CD4-positive, alpha-beta memory T cell (primary cell): ENCODE measurements at regions not wholly inside any gene's neighbourhood (a gene's known extent, or its start where the extent isn't known, plus 50 kb on each side); places are given as distances from the start of the nearest gene placed in this dataset.

ENCODE experiments used
- CTCF ChIA-PET: fragments of 350-600 bp; sonication (Branson Sonifier 250); formaldehyde crosslinking; loops from one replicate; lab custom pipeline; 2021; ENCODE audit warnings: inconsistent platforms; ENCODE audit not compliant: partially characterized antibody; lab: Charles Lee
- POLR2A ChIA-PET: fragments of 350-600 bp; sonication (Branson Sonifier 250); formaldehyde crosslinking; loops from one replicate; lab custom pipeline; 2021; ENCODE audit not compliant: partially characterized antibody; lab: Charles Lee
- DNase-seq, 5 donors: peaks; one replicate each; pipeline versions ENCODE4 v3.0.0 to v3.0.0-alpha.2; 2020 to 2022; ENCODE audit warnings: mixed read lengths in 1 of 5
- H3K27ac ChIP-seq: one replicate; pipeline ENCODE4 v1.7.0; 2013; ENCODE audit warnings: low read depth, low read length
- H3K27me3 ChIP-seq: 2 replicates; pipeline ENCODE4 v1.7.0; 2013; ENCODE audit warnings: mild to moderate bottlenecking, low read length, moderate library complexity; ENCODE audit not compliant: insufficient read depth
- H3K36me3 ChIP-seq: 2 replicates; pipeline ENCODE4 v1.7.0; 2013; ENCODE audit warnings: mild to moderate bottlenecking, low read length, moderate library complexity; ENCODE audit not compliant: insufficient read depth
- H3K4me1 ChIP-seq: 2 replicates; pipeline ENCODE4 v1.7.0; 2013; ENCODE audit warnings: mild to moderate bottlenecking, low read length, moderate library complexity; ENCODE audit not compliant: insufficient read depth
- H3K4me3 ChIP-seq, 2 donors: one replicate each; pipeline ENCODE4 v1.7.0; 2013; ENCODE audit warnings: low read length in 2 of 2, mild to moderate bottlenecking in 1 of 2
- H3K9me3 ChIP-seq, 2 donors: one replicate each; pipeline ENCODE4 v1.7.0; 2013; ENCODE audit warnings: low read length in 2 of 2, control low read depth in 1 of 2; ENCODE audit not compliant: control insufficient read depth in 1 of 2
- H3K27ac Mint-ChIP-seq, 7 donors: one replicate each; pipeline ENCODE4 v1.8.0; 2020 to 2021; ENCODE audit warnings: mixed read lengths in 7 of 7, mild to moderate bottlenecking in 6 of 7, inconsistent platforms in 3 of 7, moderate library complexity in 3 of 7
- H3K27me3 Mint-ChIP-seq, 2 donors: one replicate each; pipeline ENCODE4 v1.8.0; 2020 to 2021; ENCODE audit warnings: mixed read lengths in 2 of 2
- H3K36me3 Mint-ChIP-seq, 2 donors: one replicate each; pipeline ENCODE4 v1.8.0; 2020 to 2021; ENCODE audit warnings: mixed read lengths in 2 of 2, inconsistent platforms in 1 of 2, mild to moderate bottlenecking in 1 of 2
- H3K4me1 Mint-ChIP-seq, 4 donors: one replicate each; pipeline ENCODE4 v1.8.0; 2020 to 2021; ENCODE audit warnings: mixed read lengths in 4 of 4, mild to moderate bottlenecking in 1 of 4
- H3K4me3 Mint-ChIP-seq, 8 donors: one replicate each; pipeline ENCODE4 v1.8.0; 2020 to 2021; ENCODE audit warnings: mixed read lengths in 8 of 8, mild to moderate bottlenecking in 7 of 8, moderate library complexity in 6 of 8, inconsistent platforms in 3 of 8
- H3K9me3 Mint-ChIP-seq, 8 donors: one replicate each; pipeline ENCODE4 v1.8.0; 2020 to 2021; ENCODE audit warnings: mixed read lengths in 8 of 8, mild to moderate bottlenecking in 5 of 8, inconsistent platforms in 3 of 8, moderate library complexity in 1 of 8
- intact Hi-C: fragments of 100-400 bp; cut with micrococcal nuclease; formaldehyde crosslinking; loops from one replicate; pipeline ENCODE4 v1.15.1; 2023

- no peaks in the 10 kb centered on the region for H3K36me3 ChIP-seq
- no peaks in the 10 kb centered on the region for H3K4me1 ChIP-seq
- Mint-ChIP-seq H3K4me3 (no peak overlapping the region), H3K36me3 (no peaks in the 10 kb centered on the region), H3K27me3 (no peaks in the 10 kb centered on the region), H3K9me3 (peaks cover 0 to 18% (median 7%) of the 10 kb centered on the region in 8 donors), H3K27ac (no peak overlapping the region), H3K4me1 (no peaks in the 10 kb centered on the region)
- intact Hi-C loops: no loop called here
- H3K27ac ChIP-seq: no peak overlapping the region
- H3K27me3 ChIP-seq: no peaks in the 10 kb centered on the region
- ChIA-PET POLR2A (no interaction called here), CTCF (no interaction called here)
- H3K4me3 ChIP-seq: no peak overlapping the region
- DNase-seq: no peak
- no peaks in the 10 kb centered on the region for H3K9me3 ChIP-seq
Measured at GRCh38 chrX:9171841-9172463, 138.0 kb upstream of the FAM9B start.

GRCh38 chrX:9172464-9172850 lies 138.5 kb upstream of the FAM9B start:
- Histone ChIP-seq H3K27me3 (no peaks in the 10 kb centered on the region), H3K4me1 (no peaks in the 10 kb centered on the region), H3K36me3 (no peaks in the 10 kb centered on the region), H3K9me3 (no peaks in the 10 kb centered on the region), H3K4me3 (no peak overlapping the region), H3K27ac (no peak overlapping the region)
- POLR2A ChIA-PET: no interaction called here
- H3K4me1 Mint-ChIP-seq: no peaks in the 10 kb centered on the region
- no peaks in the 10 kb centered on the region for H3K27me3 Mint-ChIP-seq
- no peaks in the 10 kb centered on the region for H3K36me3 Mint-ChIP-seq
- intact Hi-C loops: no loop called here
- H3K9me3 Mint-ChIP-seq: peaks cover 0 to 13% (median 6%) of the 10 kb centered on the region in 8 donors
- no peak for DNase-seq
- no peak overlapping the region for H3K4me3 Mint-ChIP-seq
- H3K27ac Mint-ChIP-seq: no peak overlapping the region
- CTCF ChIA-PET: no interaction called here

- DNase-seq: no peak
- intact Hi-C loops: no loop called here
- no peaks in the 10 kb centered on the region for H3K36me3 ChIP-seq
- H3K4me3 Mint-ChIP-seq: no peak overlapping the region
- no peaks in the 10 kb centered on the region for H3K4me1 Mint-ChIP-seq
- H3K36me3 Mint-ChIP-seq: no peaks in the 10 kb centered on the region
- H3K27me3 Mint-ChIP-seq: peaks cover 0 to 2% of the 10 kb centered on the region in 2 donors
- H3K4me1 ChIP-seq: no peaks in the 10 kb centered on the region
- peaks cover 0 to 9% (median 3%) of the 10 kb centered on the region in 8 donors for H3K9me3 Mint-ChIP-seq
- H3K9me3 ChIP-seq: no peaks in the 10 kb centered on the region
- POLR2A ChIA-PET: no interaction called here
- CTCF ChIA-PET: interaction anchor here (1.0 kb wide), 1 partner anchor 209 kb away, joined by 3 read pairs; no protein-coding TSS in a partner anchor
- H3K27me3 ChIP-seq: no peaks in the 10 kb centered on the region
- no peak overlapping the region for H3K27ac ChIP-seq
- H3K4me3 ChIP-seq: no peak overlapping the region
- no peak overlapping the region for H3K27ac Mint-ChIP-seq
Measured at GRCh38 chrX:9180623-9181022, 146.7 kb upstream of the FAM9B start.

GRCh38 chrX:9182041-9182440 lies 148.1 kb upstream of the FAM9B start:
- Histone ChIP-seq H3K27ac (no peak overlapping the region), H3K36me3 (no peaks in the 10 kb centered on the region), H3K9me3 (no peaks in the 10 kb centered on the region), H3K27me3 (no peaks in the 10 kb centered on the region), H3K4me3 (no peak overlapping the region), H3K4me1 (no peaks in the 10 kb centered on the region)
- Mint-ChIP-seq H3K4me3 (no peak overlapping the region), H3K4me1 (no peaks in the 10 kb centered on the region), H3K27me3 (peaks cover 0 to 2% of the 10 kb centered on the region in 2 donors), H3K9me3 (peaks cover 0 to 9% (median 3%) of the 10 kb centered on the region in 8 donors), H3K36me3 (no peaks in the 10 kb centered on the region), H3K27ac (no peak overlapping the region)
- intact Hi-C loops: no loop called here
- POLR2A ChIA-PET: no interaction called here
- no peak for DNase-seq
- CTCF ChIA-PET: no interaction called here

- H3K36me3 ChIP-seq: no peaks in the 10 kb centered on the region
- POLR2A ChIA-PET: no interaction called here
- Mint-ChIP-seq H3K27ac (no peak overlapping the region), H3K4me1 (no peaks in the 10 kb centered on the region), H3K27me3 (peaks cover 0 to 2% of the 10 kb centered on the region in 2 donors), H3K36me3 (no peaks in the 10 kb centered on the region), H3K4me3 (no peak overlapping the region), H3K9me3 (peaks cover 0 to 8% (median 1%) of the 10 kb centered on the region in 8 donors)
- CTCF ChIA-PET: no interaction called here
- H3K27ac ChIP-seq: no peak overlapping the region
- H3K9me3 ChIP-seq: no peaks in the 10 kb centered on the region
- intact Hi-C loops: no loop called here
- no peaks in the 10 kb centered on the region for H3K27me3 ChIP-seq
- no peak overlapping the region for H3K4me3 ChIP-seq
- DNase-seq: no peak
- H3K4me1 ChIP-seq: no peaks in the 10 kb centered on the region
Measured at GRCh38 chrX:9183481-9183880, 149.6 kb upstream of the FAM9B start.

- Histone ChIP-seq H3K36me3 (no peaks in the 10 kb centered on the region), H3K27me3 (no peaks in the 10 kb centered on the region), H3K4me1 (no peaks in the 10 kb centered on the region), H3K4me3 (no peak overlapping the region), H3K27ac (no peak overlapping the region), H3K9me3 (no peaks in the 10 kb centered on the region)
- Mint-ChIP-seq H3K27ac (no peak overlapping the region), H3K27me3 (peaks cover 0 to 2% of the 10 kb centered on the region in 2 donors), H3K9me3 (peaks cover 0 to 1% (median 0%) of the 10 kb centered on the region in 8 donors), H3K4me1 (no peaks in the 10 kb centered on the region), H3K4me3 (no peak overlapping the region), H3K36me3 (no peaks in the 10 kb centered on the region)
- ChIA-PET CTCF (no interaction called here), POLR2A (no interaction called here)
- no peak for DNase-seq
- intact Hi-C loops: no loop called here
Measured at GRCh38 chrX:9184211-9184610, 150.3 kb upstream of the FAM9B start.

- Mint-ChIP-seq H3K27ac (no peak overlapping the region), H3K27me3 (no peaks in the 10 kb centered on the region), H3K4me1 (no peaks in the 10 kb centered on the region), H3K4me3 (no peak overlapping the region), H3K36me3 (no peaks in the 10 kb centered on the region), H3K9me3 (peaks cover 0 to 2% (median 0%) of the 10 kb centered on the region in 8 donors)
- no peak overlapping the region for H3K4me3 ChIP-seq
- no peak overlapping the region for H3K27ac ChIP-seq
- intact Hi-C loops: no loop called here
- no peaks in the 10 kb centered on the region for H3K9me3 ChIP-seq
- DNase-seq: no peak
- no peaks in the 10 kb centered on the region for H3K27me3 ChIP-seq
- ChIA-PET POLR2A (no interaction called here), CTCF (no interaction called here)
- H3K4me1 ChIP-seq: no peaks in the 10 kb centered on the region
- no peaks in the 10 kb centered on the region for H3K36me3 ChIP-seq
Measured at GRCh38 chrX:9188117-9188516, 154.2 kb upstream of the FAM9B start.
